Adrenal gland (tissue), 5 donors: ENCODE measurements at regions not wholly inside any gene's neighbourhood (a gene's known extent, or its start where the extent isn't known, plus 50 kb on each side); places are given as distances from the start of the nearest gene placed in this dataset.

Source experiments
- CTCF ChIP-seq, 6 experiments: fragments of 450-650 bp in 4 of 6; fragments of 200-600 bp in 2 of 6; sonication (generic) in 1 of 6; IDR thresholded peaks; 1 replicate in 5 of 6; 2 replicates in 1 of 6; pipeline versions ENCODE4 v1.5.1 to v1.8.0; 2016 to 2021; ENCODE audit warnings: antibody characterized with exemption in 6 of 6, mild to moderate bottlenecking in 2 of 6, moderate library complexity in 1 of 6
- POLR2A ChIP-seq, 2 donors: fragments of 450-650 bp; IDR thresholded peaks; one replicate each; pipeline ENCODE4 v1.6.1; 2017; ENCODE audit warnings: antibody characterized with exemption in 2 of 2, mild to moderate bottlenecking in 2 of 2, moderate library complexity in 1 of 2
- donor health status: DM: no; HTN: no; CAD: no.

GRCh38 chr15:31179693-31180092 is 78.2 kb upstream of the TRPM1 start:
- no peak for TF ChIP-seq CTCF (IDR thresholded peaks at IDR 0.05)
- TF ChIP-seq POLR2A (IDR thresholded peaks at IDR 0.05) = no peak
